ENCODE measurements at regions not wholly inside any gene's neighbourhood (a gene's known extent, or its start where the extent isn't known, plus 50 kb on each side); places are given as distances from the start of the nearest gene placed in this dataset.

GRCh38 chr11:100631316-100631715 is 55.8 kb upstream of the ARHGAP42 start:
- ATAC-seq: no peak

More at GRCh38 chr11:100631316-100631715, 55.8 kb upstream of the ARHGAP42 start:
- Histone ChIP-seq H3K36me3 (ENCODE audit: control insufficient read depth in 1 of 2, insufficient read depth in 2 of 2, low read length in 2 of 2) (no peaks in the 10 kb centered on the region), H3K4me3 (replicated peaks in 1 of 2; ENCODE audit: low read depth in 1 of 2, low read length in 2 of 2) (no peak overlapping the region), H4K20me1 (ENCODE audit: insufficient read depth) (no peaks in the 10 kb centered on the region), H3K9me2 (ENCODE audit: insufficient read depth) (no peaks in the 10 kb centered on the region), H3K4me1 (ENCODE audit: control insufficient read depth in 1 of 2, insufficient read depth in 2 of 2, low read length in 2 of 2) (no peaks in the 10 kb centered on the region), H3K79me2 (ENCODE audit: insufficient read depth, low read length) (no peaks in the 10 kb centered on the region), H3K9me3 (ENCODE audit: control insufficient read depth in 1 of 2, insufficient read depth in 1 of 2, low read depth in 1 of 2, low read length in 2 of 2) (no peaks in the 10 kb centered on the region), H3K4me2 (ENCODE audit: low read length) (no peak overlapping the region), H3K9ac (ENCODE audit: low read length) (no peak overlapping the region), H3K27ac (ENCODE audit: low read depth, low read length) (no peak overlapping the region), H3K27me3 (ENCODE audit: insufficient read depth, low read length) (no peaks in the 10 kb centered on the region), H2AFZ (ENCODE audit: low read depth, low read length, poor library complexity, severe bottlenecking) (no peak overlapping the region)
- BruUV-seq (replicated peaks): no TSS peak
- no peak for TF ChIP-seq ELF1 (IDR thresholded peaks at IDR 0.05; ENCODE audit: borderline replicate concordance, low read depth)
- no peak for TF ChIP-seq JUND (IDR thresholded peaks at IDR 0.05)
- TF ChIP-seq CEBPB (IDR thresholded peaks at IDR 0.05; ENCODE audit: low read depth): no peak
- no peak for TF ChIP-seq ATF3 (IDR thresholded peaks at IDR 0.05)
- no peak for TF ChIP-seq SIN3A (IDR thresholded peaks at IDR 0.05; ENCODE audit: low read depth)
- TF ChIP-seq ZBTB33 (IDR thresholded peaks at IDR 0.05; ENCODE audit: extremely low read depth, insufficient replicate concordance, low read length): no peak
- TF ChIP-seq YY1 (IDR thresholded peaks at IDR 0.05; ENCODE audit: extremely low read depth, insufficient replicate concordance, low read depth, low read length): no peak
- TF ChIP-seq CTCF (IDR thresholded peaks at IDR 0.05 in 2 of 3, conservative IDR thresholded peaks at IDR 0.05 in 1 of 3; ENCODE audit: borderline replicate concordance in 1 of 3, insufficient read depth in 1 of 3, low read depth in 2 of 3, low read length in 2 of 3): no peak
- no peak for TF ChIP-seq POLR2AphosphoS5 (IDR thresholded peaks at IDR 0.05; ENCODE audit: low read depth, low read length)
- no peak for TF ChIP-seq EZH2phosphoT487 (IDR thresholded peaks at IDR 0.05; ENCODE audit: borderline replicate concordance)
- TF ChIP-seq EGR1 (IDR thresholded peaks at IDR 0.05; ENCODE audit: low read depth): no peak
- TF ChIP-seq MAX (IDR thresholded peaks at IDR 0.05): no peak
- no peak for TF ChIP-seq CBX3 (IDR thresholded peaks at IDR 0.05; ENCODE audit: low read depth)
- no peak for TF ChIP-seq SP1 (IDR thresholded peaks at IDR 0.05; ENCODE audit: low read depth)
- no peak for TF ChIP-seq REST (IDR thresholded peaks at IDR 0.05; ENCODE audit: low read depth)
- TF ChIP-seq EZH2 (IDR thresholded peaks at IDR 0.05): no peak
- TF ChIP-seq SRF (IDR thresholded peaks at IDR 0.05; ENCODE audit: low read depth): no peak
- no peak for TF ChIP-seq RAD21 (IDR thresholded peaks at IDR 0.05; ENCODE audit: low read depth)
- no peak for TF ChIP-seq POLR2A (IDR thresholded peaks at IDR 0.05; ENCODE audit: borderline replicate concordance, extremely low read depth, insufficient read depth, insufficient read length)
- no peak for TF ChIP-seq ZFX (IDR thresholded peaks at IDR 0.05)
- DNase-seq (ENCODE audit: low read depth, low spot score): no peak
- RAD21 ChIA-PET (ENCODE audit: low non-redundant PET in 1 of 2, low total read pairs in 2 of 2, uncharacterized antibody in 2 of 2, unreplicated experiment in 2 of 2): no interaction called here
- POLR2A ChIA-PET: no interaction called here
- CTCF ChIA-PET: no interaction called here
- intact Hi-C loops (cut with micrococcal nuclease): no loop called here
